HEK293 (cell line): ENCODE measurements at regions not wholly inside any gene's neighbourhood (a gene's known extent, or its start where the extent isn't known, plus 50 kb on each side); places are given as distances from the start of the nearest gene placed in this dataset.

Experiments
- CTCF ChIP-seq: fragments of 450-650 bp; formaldehyde crosslinking; IDR thresholded peaks from 2 replicates; pipeline ENCODE4 v1.5.1; 2016; ENCODE audit warnings: missing biosample characterization, missing genetic modification characterization
- OSR2 ChIP-seq: fragments of 450-650 bp; formaldehyde crosslinking; IDR thresholded peaks from 2 replicates; pipeline ENCODE4 v1.5.1; 2016; ENCODE audit warnings: missing biosample characterization, missing genetic modification characterization
- PBX3 ChIP-seq: sonication (generic); formaldehyde crosslinking; IDR thresholded peaks from 2 replicates; pipeline ENCODE4 v1.8.1; 2022; ENCODE audit warnings: mild to moderate bottlenecking, moderate library complexity, missing genetic modification reagents
- PRDM10 ChIP-seq: fragments of 450-650 bp; formaldehyde crosslinking; IDR thresholded peaks from 2 replicates; pipeline ENCODE4 v1.5.1; 2016; ENCODE audit warnings: missing biosample characterization, missing genetic modification characterization
- TRIM28 ChIP-seq: IDR thresholded peaks from 2 replicates; pipeline ENCODE4 v1.6.1; 2011; ENCODE audit warnings: low read length, control low read depth, borderline replicate concordance
- ZBTB1 ChIP-seq: fragments of 450-650 bp; formaldehyde crosslinking; IDR thresholded peaks from 2 replicates; pipeline ENCODE4 v1.5.1; 2016; ENCODE audit warnings: missing biosample characterization, missing genetic modification characterization
- ZBTB49 ChIP-seq: fragments of 450-650 bp; formaldehyde crosslinking; IDR thresholded peaks from 2 replicates; pipeline ENCODE4 v1.5.1; 2016; ENCODE audit warnings: missing biosample characterization, missing genetic modification characterization, low read depth
- ZFP37 ChIP-seq: fragments of 450-650 bp; formaldehyde crosslinking; IDR thresholded peaks from 2 replicates; pipeline ENCODE4 v1.5.1; 2016; ENCODE audit warnings: missing biosample characterization, missing genetic modification characterization
- ZNF202 ChIP-seq: fragments of 450-650 bp; formaldehyde crosslinking; IDR thresholded peaks from 2 replicates; pipeline ENCODE4 v1.5.1; 2016; ENCODE audit warnings: missing biosample characterization, missing genetic modification characterization, borderline replicate concordance
- ZNF274 ChIP-seq, 2 experiments: fragments of 200-500 bp in 1 of 2; fragments of 450-650 bp in 1 of 2; sonication (Bioruptor generic) in 1 of 2; formaldehyde crosslinking in 1 of 2; IDR thresholded peaks; 2 replicates each; pipeline versions ENCODE4 v1.5.1 to v1.6.1; 2014 to 2016; ENCODE audit warnings: borderline replicate concordance in 1 of 2, inconsistent platforms in 1 of 2, low read length in 1 of 2, missing biosample characterization in 1 of 2, missing genetic modification characterization in 1 of 2
- ZNF341 ChIP-seq: fragments of 450-650 bp; formaldehyde crosslinking; IDR thresholded peaks from 2 replicates; pipeline ENCODE4; 2016; ENCODE audit warnings: low read depth, missing biosample characterization, missing genetic modification characterization
- ZNF423 ChIP-seq: fragments of 450-650 bp; formaldehyde crosslinking; IDR thresholded peaks from 2 replicates; pipeline ENCODE4 v1.5.1; 2016; ENCODE audit warnings: missing biosample characterization, missing genetic modification characterization
- ZNF530 ChIP-seq: fragments of 450-650 bp; formaldehyde crosslinking; IDR thresholded peaks from 2 replicates; pipeline ENCODE4 v1.5.1; 2016; ENCODE audit warnings: low read depth, missing biosample characterization, missing genetic modification characterization
- ZNF561 ChIP-seq: fragments of 450-650 bp; IDR thresholded peaks from 2 replicates; pipeline ENCODE4 v1.5.1; 2018; ENCODE audit warnings: missing biosample characterization, missing genetic modification characterization, borderline replicate concordance

- TF ChIP-seq OSR2 (tag by site-specific recombination) = no peak
- no peak for TF ChIP-seq CTCF (tag by site-specific recombination)
- no peak for TF ChIP-seq ZNF561 (tag by site-specific recombination)
- no peak for TF ChIP-seq ZBTB49 (tag by site-specific recombination)
- TF ChIP-seq PBX3 = no peak
- TF ChIP-seq ZNF274 (IDR thresholded peaks at IDR 0.05; ENCODE audit: low read length) = no peak
- no peak for TF ChIP-seq ZNF274 (tag by site-specific recombination; IDR thresholded peaks at IDR 0.05; ENCODE audit: borderline replicate concordance)
- TF ChIP-seq ZNF423 (tag by site-specific recombination) = no peak
- no peak for TF ChIP-seq TRIM28
- TF ChIP-seq ZBTB1 (tag by site-specific recombination) = no peak
- TF ChIP-seq PRDM10 (tag by site-specific recombination) = no peak
- TF ChIP-seq ZNF530 = no peak
- no peak for TF ChIP-seq ZNF341
- TF ChIP-seq ZFP37 = no peak
- no peak for TF ChIP-seq ZNF202 (tag by site-specific recombination)
Measured at GRCh38 chr10:125578658-125579315, 104.2 kb downstream of the TEX36 start.
